GM19351 (cell line): ENCODE measurements at regions not wholly inside any gene's neighbourhood (a gene's known extent, or its start where the extent isn't known, plus 50 kb on each side); places are given as distances from the start of the nearest gene placed in this dataset.
"Not testable (repeated sequence)": the region's sequence is repeated elsewhere in the genome, so short reads cannot be mapped to it uniquely, and the experiment has no call there.

Experiments
- ATAC-seq: cut with Tn5 transposase; IDR thresholded peaks from one replicate; pipeline ENCODE4 v1.9.1; 2021; ENCODE audit warnings: mild to moderate bottlenecking, moderate library complexity; ENCODE audit not compliant: unreplicated experiment

DNA sequence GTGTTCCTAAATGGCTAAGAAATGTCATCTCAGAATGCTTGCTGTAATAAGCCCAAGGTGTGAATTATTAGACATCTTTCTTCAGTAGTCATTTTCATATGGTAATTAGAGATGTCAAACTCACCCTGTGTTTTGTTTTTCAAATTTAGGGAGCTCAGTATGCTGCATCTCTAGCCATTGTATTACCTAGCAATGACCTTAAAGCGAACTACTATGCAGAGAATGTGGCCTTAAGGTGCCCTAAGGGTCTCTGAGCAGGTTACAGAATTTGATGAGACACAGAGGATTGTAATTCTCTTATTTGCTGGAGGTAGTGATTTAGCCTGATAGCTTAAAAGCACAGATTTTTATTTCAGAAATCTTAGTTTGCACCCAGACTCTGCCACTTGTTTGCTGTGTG is 1052.6 kb upstream of the DDX18 start:
- ATAC-seq: no peak

DNA sequence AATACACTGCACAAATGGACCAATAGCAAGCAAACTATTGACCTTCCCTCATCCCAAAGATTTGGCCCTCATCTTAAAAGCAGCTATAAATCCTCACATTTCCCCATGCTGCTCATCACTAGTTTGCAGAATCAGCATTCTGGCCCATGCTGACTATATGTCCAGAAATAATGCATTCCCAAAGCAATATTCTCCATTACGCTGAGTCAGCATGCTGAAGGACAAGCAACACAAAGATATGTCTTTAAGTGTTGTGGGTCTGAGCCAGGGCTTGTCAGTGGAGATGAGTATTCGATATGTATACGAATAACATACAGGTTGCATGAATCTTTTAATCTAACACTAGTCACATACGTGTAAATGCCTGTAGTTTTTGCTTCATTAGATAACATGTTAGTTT is 1045.0 kb upstream of the DDX18 start:
- no peak for ATAC-seq

DNA sequence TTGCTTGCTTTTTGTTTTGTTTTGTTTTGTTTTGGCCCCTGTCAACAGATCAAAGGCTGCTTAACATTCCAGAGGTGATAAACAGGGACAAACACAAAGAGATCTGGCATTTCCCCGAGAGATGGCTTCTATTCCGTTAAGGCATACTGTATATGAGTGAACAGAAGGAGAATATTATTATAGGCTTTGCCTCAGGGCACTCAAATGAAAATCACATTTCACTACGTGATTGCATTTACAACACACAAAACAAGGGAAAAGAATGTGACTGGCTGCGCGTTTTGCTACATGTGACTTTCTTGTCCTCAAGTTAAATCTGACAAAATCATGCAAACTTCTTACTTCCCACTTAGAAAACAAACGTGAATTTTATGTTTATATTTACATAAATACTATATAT is 1037.9 kb upstream of the DDX18 start:
- no peak for ATAC-seq

DNA sequence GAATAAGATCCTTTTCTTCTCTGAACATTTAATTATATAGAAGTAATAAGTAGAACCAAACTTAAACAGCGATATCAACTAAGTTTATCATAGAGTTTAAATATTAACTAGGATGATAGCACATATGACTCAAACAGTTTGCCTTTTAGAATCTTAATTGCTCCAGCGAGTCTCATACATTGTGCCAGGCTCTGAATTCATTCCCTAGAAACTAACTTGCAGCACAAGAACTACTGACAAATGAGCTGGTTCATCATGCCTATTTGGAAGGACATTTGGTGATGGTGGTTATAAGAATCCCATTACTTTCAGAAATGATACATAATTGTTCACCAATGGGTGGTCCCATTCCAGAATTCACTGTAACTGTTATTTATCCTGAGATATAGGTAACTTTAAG is 1026.6 kb upstream of the DDX18 start:
- ATAC-seq: no peak

DNA sequence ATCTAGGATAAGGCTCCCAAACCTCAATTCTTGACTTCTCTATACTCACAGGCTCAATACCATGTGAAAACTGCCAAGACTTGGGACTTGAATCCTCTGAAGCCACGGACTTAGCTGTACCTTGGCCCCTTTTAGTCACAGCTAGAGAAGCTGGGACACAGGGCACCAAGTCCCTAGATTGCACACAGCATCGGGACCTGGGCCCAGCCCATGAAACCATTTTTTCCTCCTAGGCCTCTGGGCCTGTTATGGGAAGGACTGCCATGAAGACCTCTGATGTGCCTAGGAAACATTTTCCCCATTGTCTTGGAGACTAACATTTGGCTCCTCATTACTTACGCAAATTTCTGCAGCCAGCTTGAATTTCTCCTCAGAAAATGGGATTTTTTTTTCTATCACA is 1011.8 kb upstream of the DDX18 start:
- no peak for ATAC-seq

DNA sequence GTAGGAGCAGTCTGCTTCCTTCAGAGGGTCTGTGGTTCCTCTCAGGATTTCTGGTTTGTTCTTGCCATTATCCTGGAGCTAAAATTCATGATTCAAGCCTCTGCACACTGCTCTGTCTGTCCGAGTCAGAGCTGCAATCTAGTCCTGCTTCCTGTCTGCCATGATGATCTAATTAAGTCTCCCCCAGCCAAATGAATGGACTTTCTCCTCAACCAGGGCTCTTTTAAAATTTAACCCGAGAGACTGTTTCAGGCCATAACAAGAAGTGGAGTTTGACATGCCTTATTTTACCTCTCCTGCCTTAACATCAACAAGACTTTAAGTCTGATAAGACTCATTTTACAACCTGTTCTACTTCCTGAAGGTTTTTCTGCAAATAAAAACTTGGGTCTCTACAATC is 1009.6 kb upstream of the DDX18 start:
- ATAC-seq: no peak

DNA sequence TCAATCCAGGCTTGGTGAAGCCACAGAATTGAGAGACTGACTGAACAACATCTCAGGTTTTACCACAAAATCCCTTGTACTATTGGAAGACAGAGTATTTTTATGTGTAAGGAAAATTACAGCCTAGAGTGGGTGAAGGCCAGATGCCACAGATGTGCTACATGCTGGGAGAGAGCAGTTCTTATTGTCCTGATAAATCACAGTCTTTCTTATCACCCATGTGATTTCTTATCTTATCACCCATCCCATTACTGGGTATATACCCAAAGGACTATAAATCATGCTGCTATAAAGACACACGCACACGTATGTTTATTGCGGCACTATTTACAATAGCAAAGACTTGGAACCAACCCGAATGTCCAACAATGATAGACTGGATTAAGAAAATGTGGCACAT is 1008.0 kb upstream of the DDX18 start:
- not testable (repeated sequence) for ATAC-seq

DNA sequence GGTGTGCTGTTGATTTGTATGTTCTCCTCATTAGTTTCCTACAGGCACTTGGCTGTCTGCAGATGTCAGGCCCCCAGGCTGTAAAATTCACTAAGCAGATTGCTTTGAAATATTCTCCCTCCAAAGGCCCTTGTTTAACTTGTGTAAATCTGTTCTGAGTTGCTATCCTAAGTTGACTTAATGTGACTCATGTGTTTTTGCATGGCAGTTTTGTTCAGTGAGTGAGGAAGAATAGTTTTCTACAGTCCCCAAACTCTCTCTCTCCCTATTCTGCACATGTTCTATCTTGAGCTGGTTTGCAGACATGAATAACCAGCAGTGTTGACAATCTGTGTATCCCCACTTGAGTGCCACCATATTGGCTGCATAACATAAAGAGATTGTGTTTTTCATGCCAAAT is 1005.4 kb upstream of the DDX18 start:
- ATAC-seq: no peak

DNA sequence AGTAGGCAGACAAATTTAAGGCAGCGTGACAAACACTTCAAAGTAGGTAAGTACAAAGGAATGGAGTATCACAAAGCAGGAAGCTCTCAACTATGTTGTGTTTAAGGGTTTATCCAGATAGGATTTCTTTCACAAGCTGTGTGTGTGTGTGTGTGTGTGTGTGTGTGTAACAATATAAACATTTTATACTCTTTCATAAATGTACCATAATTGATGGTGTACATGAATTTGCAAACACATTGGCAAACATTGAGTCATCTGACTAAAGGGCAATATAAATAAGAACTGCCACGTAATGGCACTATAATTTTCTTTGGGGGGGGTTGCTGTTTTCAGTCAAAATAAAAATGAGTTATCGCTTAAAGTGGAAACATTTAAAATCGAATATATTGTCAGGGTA is 1004.4 kb upstream of the DDX18 start:
- no peak for ATAC-seq

DNA sequence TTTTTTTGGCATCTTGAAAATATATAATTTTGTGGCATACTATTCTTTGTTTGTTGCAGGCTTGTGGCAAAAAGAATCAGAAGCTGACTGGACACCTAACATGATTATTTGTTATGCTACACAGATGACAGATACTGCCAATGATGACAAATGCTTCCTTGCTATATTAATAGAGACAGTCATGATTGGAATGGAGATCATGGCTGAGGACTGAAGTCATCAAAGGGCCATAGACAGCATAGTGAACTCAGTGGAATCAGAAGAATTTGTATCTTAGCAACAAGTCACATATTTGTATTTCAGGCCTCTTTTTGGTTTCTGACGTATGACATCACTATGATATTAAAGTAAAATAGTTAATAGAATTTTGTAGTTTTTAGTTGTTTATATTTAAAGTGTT is 1003.8 kb upstream of the DDX18 start:
- no peak for ATAC-seq

DNA sequence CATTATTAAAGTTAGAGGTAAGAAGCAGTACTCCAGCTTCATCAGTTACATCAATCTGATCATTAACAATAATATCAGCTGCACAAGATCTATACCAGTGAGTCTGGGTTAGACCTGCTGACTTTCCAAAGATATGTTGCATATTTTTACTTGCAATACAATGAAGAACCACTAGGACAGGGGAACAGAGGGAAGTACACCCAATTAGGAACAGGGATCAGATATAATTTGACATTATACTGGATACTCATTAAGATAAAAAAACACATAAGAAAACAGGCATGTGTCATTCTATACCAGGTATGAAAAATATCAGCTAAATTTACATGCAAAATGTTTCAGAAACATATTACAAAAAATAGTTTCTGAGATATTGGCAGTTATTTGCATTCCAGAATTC is 995.1 kb upstream of the DDX18 start:
- ATAC-seq: no peak

DNA sequence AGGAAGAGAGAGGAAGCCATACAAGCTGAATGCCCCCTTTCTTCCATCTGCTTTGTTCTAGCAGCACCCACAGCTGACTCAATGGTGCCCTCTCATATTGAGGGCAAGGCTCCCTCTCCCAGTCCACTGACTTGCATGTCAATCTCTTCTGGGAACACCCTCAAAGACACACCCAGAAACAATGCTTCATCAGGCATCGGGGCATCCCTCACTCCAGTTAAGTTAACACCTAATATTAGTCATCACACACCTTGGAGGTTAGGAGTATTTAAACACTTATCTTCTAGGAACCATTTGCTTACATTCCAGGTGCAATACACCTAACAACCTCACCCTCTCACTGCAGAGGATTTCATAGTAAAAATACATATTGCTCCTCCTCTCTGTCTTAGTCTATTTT is 993.5 kb upstream of the DDX18 start:
- ATAC-seq: no peak

DNA sequence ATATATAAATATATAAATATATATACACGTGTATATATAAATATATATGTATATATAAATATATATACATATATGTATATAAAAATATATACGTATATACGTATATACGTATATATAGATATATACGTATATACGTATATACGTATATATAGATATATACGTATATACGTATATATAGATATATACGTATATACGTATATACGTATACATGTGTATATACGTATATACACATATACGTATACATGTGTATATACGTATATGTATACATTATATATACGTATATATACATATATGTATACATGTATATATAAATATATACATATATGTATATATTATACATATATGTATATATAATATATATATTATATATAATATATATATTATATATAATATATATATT is 984.9 kb upstream of the DDX18 start:
- ATAC-seq: not testable (repeated sequence)

DNA sequence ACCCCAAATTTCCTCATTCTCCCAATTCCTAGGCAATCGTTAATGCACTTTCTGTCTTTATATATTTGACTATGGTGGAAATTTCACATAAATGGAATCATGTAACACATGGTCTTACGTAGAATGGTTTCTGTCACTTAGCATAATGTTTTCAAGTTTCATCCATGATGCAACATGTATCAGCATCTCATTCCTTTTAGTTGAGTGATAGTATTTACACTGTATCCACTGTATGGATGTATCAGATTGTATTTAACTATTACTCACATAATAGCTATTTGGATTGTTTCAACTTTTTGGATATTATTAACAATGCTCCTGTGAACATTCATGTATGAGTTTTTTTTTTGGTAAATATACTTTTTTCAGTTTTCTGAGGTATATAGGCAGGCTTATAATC is 982.3 kb upstream of the DDX18 start:
- no peak for ATAC-seq

DNA sequence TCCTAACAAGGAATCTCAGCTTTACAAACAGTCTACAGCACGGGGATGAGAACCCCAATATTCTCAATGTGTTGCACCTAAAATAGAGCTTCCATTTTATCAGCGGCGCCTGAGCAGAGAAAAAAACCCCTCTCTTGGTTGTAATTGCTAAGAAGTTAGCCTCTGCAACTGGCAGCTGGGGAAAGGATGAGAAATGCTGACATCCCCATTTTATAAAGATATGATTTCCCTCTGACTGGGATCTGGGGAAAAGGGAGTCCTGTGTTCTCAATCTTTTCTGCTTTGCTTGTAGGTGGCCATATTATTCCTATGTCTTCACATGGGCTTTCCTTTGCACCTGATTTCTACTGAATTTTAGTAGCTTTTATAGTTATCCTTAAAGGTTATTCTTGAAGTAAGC is 981.4 kb upstream of the DDX18 start:
- no peak for ATAC-seq

DNA sequence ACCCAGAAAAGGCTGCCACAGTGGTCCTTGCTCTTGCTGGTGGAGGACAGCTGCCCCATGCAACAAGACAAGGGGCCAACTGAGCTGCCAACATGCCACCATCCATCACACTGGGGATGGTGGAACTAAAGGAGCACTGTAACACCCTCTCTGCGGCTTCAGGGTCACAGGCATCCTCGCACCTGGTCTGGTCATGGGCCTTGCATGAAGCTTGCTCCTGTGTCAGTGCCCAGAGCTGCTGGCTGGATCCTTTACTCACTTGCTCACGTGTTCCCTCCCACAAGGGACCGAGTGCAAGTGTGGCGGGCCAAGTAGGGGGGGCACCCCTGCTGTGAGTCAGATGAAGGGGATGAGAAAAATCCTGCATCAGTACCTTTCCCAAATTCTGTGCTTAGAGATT is 972.3 kb upstream of the DDX18 start:
- no peak for ATAC-seq

DNA sequence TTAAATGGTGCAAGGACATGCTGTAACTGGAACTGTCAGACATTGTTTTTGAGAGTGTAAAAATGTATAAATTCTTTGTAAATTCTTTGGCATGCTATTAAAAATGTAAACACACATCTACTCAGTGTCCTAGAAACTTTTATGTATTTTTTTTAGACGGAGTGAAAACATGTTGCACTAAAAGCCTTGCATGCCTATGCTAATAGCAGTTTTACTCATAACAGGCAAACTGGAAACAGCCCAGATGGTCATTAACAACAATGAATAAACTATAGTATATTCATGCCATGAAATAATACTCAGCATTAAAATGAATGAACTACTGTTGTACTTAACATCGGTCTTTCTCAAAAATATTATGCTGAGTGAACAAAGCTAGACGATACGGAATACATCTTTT is 954.8 kb upstream of the DDX18 start:
- ATAC-seq: no peak

DNA sequence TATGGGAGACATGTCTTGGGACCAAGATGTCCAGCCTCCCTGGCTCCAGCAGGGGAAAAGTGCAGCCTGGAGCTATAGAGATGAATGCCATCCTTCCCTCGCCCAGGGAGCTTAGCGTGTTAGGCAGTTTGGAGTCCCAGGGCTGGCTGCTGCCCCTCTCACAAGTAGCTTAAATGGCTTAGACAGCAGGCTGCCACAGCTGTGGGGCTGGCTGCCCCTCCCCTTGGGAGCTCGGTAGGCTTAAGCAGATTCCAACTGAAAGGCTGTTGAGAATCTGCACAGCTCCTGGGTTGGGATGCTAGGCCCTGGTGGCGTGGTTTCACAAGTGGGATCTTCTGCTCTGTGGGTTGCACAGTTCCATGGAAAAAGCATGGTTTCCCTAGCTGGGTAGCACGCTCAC is 940.5 kb upstream of the DDX18 start:
- ATAC-seq: no peak

DNA sequence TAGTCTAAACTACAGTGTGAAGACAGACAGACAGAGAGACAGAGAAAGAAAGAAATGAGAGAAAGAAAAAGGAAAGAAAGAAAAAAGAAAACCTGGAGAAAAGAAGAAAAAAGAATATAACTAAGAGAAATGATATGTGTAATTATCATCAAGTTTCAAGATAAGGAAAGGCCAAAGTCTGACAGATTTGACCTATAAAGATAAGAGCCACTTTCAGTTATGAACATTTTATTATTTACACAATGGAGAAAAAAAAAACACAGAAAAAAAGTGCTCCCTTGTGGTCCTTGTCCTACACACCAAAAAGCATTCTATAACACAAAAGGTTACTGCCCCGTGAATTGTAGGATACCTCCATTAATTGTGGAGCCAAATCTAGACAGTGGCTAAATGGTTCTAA is 937.2 kb upstream of the DDX18 start:
- no peak for ATAC-seq

DNA sequence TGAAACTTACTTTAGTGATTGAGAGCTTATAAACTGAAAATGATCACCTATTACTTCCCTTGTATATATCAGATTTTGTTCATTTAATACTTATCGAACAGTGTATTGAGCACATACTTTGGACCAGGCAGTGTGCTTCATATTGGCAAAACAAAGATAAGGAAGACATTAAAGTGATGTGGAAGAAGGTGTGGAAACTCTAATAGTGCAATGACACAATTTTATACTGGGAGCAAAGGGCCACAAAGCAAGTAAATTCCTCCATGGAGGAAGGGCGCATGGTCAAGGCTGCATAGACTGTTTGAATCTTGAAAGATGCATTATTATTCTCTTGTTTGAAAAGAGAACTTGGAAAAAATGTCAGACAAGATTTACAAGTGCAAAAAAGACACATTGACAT is 936.5 kb upstream of the DDX18 start:
- no peak for ATAC-seq

DNA sequence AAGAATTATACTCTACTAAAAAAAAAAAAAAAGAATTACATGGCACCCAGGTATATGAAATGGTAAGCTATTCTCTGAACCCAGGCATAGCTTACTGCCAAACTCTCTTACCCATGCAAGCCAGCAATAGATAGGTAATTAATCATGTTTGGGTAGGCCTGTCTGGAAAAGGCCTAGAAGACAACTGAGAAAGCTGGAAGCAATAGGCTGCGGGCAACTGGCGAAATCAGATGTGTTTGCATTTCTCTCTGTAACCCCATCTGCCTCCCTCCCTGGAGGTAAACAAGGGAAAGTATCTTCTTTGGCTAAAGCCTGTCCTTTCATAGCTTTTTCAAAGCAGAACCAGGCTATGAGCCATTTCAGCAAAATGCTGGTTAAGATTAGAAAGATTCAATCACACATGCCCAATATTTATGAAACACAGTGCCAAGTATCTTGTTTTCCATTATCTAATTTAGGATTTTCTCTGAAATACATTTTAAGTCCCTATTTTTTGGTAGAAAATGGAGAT is 934.8 kb upstream of the DDX18 start:
- no peak for ATAC-seq

DNA sequence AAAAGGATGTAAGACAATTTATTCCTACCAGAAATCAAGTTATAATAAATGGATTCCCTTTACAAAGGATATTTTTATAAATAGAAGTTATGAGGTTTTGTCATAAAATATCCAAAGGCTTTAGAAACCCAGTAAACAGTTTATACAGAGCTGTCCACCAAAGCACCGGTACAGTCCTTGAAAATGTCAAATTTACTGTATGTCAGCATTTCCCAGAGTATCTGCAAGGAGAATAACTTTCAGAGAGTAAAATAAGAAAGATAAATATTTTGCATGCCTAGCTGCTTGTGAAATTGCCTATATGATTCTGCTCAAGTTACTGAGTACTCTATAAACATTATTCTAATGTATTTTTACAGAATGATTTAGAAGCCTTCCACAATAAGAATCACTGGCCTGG is 923.3 kb upstream of the DDX18 start:
- ATAC-seq: no peak

DNA sequence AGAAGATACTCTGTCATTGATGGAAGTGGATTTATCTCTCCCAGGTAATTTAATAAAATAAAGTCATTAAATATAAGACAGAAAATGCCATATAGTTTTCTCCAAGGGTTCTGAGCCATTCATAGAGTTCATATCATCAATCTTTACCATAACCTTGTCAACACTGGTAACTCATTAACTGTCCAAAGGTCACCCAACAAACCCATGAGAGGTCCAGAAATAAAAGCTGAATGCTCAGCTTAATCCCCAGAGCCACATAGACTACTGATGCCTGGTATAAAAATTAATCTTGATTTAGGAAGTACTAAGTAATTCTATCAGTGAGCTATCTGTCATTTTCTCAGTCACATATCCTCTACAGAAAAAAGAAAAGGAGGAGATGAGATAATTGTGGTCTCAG is 903.0 kb upstream of the DDX18 start:
- no peak for ATAC-seq

DNA sequence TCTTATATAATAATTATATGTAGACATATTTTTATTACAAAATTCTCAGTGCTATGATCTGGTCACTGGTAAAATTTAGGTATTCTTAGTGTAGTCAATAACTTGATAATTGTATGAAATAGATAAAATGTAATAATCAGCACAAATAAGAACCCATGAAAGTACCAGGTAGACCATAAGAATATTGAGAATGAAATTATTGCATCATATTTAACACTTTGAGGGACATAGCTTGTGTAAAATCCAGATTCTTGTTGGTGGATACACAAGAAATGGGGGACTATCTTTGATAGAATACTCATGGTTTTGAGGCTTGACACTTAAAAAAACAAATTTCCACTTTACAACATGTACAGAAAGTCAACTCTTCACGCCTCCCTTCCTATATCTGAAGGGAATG is 898.8 kb upstream of the DDX18 start:
- ATAC-seq: no peak
